HG03025 (cell line): ENCODE measurements at regions not wholly inside any gene's neighbourhood (a gene's known extent, or its start where the extent isn't known, plus 50 kb on each side); places are given as distances from the start of the nearest gene placed in this dataset.
"Not testable (repeated sequence)": the region's sequence is repeated elsewhere in the genome, so short reads cannot be mapped to it uniquely, and the experiment has no call there.

Experiments used
- ATAC-seq: cut with Tn5 transposase; IDR thresholded peaks from one replicate; pipeline ENCODE4 v1.9.1; 2021; ENCODE audit warnings: mild to moderate bottlenecking, moderate library complexity; ENCODE audit not compliant: unreplicated experiment, low FRiP score

GRCh38 chr14:105919458-105920150, 393.2 kb downstream of the TMEM121 start:
- no peak for ATAC-seq

- ATAC-seq = not testable (repeated sequence)
Measured at GRCh38 chr14:105920151-105920700, 393.8 kb downstream of the TMEM121 start.

GRCh38 chr14:105920803-105921755, 394.7 kb downstream of the TMEM121 start:
- not testable (repeated sequence) for ATAC-seq

GRCh38 chr14:105921781-105922180, 395.4 kb downstream of the TMEM121 start:
- ATAC-seq = not testable (repeated sequence)

- not testable (repeated sequence) for ATAC-seq
Measured at GRCh38 chr14:105923520-105924191, 397.3 kb downstream of the TMEM121 start.

GRCh38 chr14:105924951-105925591, 398.7 kb downstream of the TMEM121 start:
- no peak for ATAC-seq

- ATAC-seq = no peak
Measured at GRCh38 chr14:105925615-105926372, 399.4 kb downstream of the TMEM121 start.

- ATAC-seq = no peak
Measured at GRCh38 chr14:105926373-105927095, 400.2 kb downstream of the TMEM121 start.

GRCh38 chr14:105927096-105928060, 401.0 kb downstream of the TMEM121 start:
- no peak for ATAC-seq

GRCh38 chr14:105928171-105929111, 402.1 kb downstream of the TMEM121 start:
- not testable (repeated sequence) for ATAC-seq

- no peak for ATAC-seq
Measured at GRCh38 chr14:105929327-105930081, 403.1 kb downstream of the TMEM121 start.

- no peak for ATAC-seq
Measured at GRCh38 chr14:105930572-105930971, 404.2 kb downstream of the TMEM121 start.

GRCh38 chr14:105931808-105932483, 405.6 kb downstream of the TMEM121 start:
- no peak for ATAC-seq

GRCh38 chr14:105933238-105933637, 406.9 kb downstream of the TMEM121 start:
- ATAC-seq = no peak

GRCh38 chr14:105935384-105935783, 409.0 kb downstream of the TMEM121 start:
- ATAC-seq = no peak
